ENCODE measurements at regions not wholly inside any gene's neighbourhood (a gene's known extent, or its start where the extent isn't known, plus 50 kb on each side); places are given as distances from the start of the nearest gene placed in this dataset.

- DNase-seq (ENCODE audit: low read depth in 3 of 3), result no peak
Measured at GRCh38 chr22:49197986-49198704, 629.5 kb downstream of the BRD1 start.

- DNase-seq (ENCODE audit: low read depth in 3 of 3), result no peak
Measured at GRCh38 chr22:49197505-49197904, 630.2 kb downstream of the BRD1 start.

GRCh38 chr22:49196046-49196511 is 631.6 kb downstream of the BRD1 start:
- no peak for DNase-seq (ENCODE audit: low read depth in 3 of 3)

GRCh38 chr22:49195636-49196035 is 632.0 kb downstream of the BRD1 start:
- DNase-seq (ENCODE audit: low read depth in 3 of 3), result no peak

- no peak for DNase-seq (ENCODE audit: low read depth in 3 of 3)
Measured at GRCh38 chr22:49193901-49194465, 633.7 kb downstream of the BRD1 start.

GRCh38 chr22:49193348-49193747 is 634.3 kb downstream of the BRD1 start:
- no peak for DNase-seq (ENCODE audit: low read depth in 3 of 3)

GRCh38 chr22:49192857-49193250 is 634.8 kb downstream of the BRD1 start:
- no peak for DNase-seq (ENCODE audit: low read depth in 3 of 3)

GRCh38 chr22:49192180-49192856 is 635.4 kb downstream of the BRD1 start:
- no peak for DNase-seq (ENCODE audit: low read depth in 3 of 3)

- no peak for DNase-seq (ENCODE audit: low read depth in 3 of 3)
Measured at GRCh38 chr22:49191506-49191980, 636.1 kb downstream of the BRD1 start.

GRCh38 chr22:49190816-49191505 is 636.7 kb downstream of the BRD1 start:
- no peak for DNase-seq (ENCODE audit: low read depth in 3 of 3)

GRCh38 chr22:49189871-49190270 is 637.8 kb downstream of the BRD1 start:
- DNase-seq (ENCODE audit: low read depth in 3 of 3), result no peak

- DNase-seq (ENCODE audit: low read depth in 3 of 3), result no peak
Measured at GRCh38 chr22:49188591-49188990, 639.1 kb downstream of the BRD1 start.

GRCh38 chr22:49188091-49188490 is 639.6 kb downstream of the BRD1 start:
- no peak for DNase-seq (ENCODE audit: low read depth in 3 of 3)

- DNase-seq (ENCODE audit: low read depth in 3 of 3), result no peak
Measured at GRCh38 chr22:49186762-49187161, 640.9 kb downstream of the BRD1 start.

- DNase-seq (ENCODE audit: low read depth in 3 of 3), result no peak
Measured at GRCh38 chr22:49186293-49186692, 641.4 kb downstream of the BRD1 start.

- no peak for DNase-seq (ENCODE audit: low read depth in 3 of 3)
Measured at GRCh38 chr22:49185312-49185969, 642.2 kb downstream of the BRD1 start.

- no peak for DNase-seq (ENCODE audit: low read depth in 3 of 3)
Measured at GRCh38 chr22:49184736-49185135, 642.9 kb downstream of the BRD1 start.

- DNase-seq (ENCODE audit: low read depth in 3 of 3), result no peak
Measured at GRCh38 chr22:49183826-49184216, 643.9 kb downstream of the BRD1 start.

- no peak for DNase-seq (ENCODE audit: low read depth in 3 of 3)
Measured at GRCh38 chr22:49183208-49183825, 644.4 kb downstream of the BRD1 start.

GRCh38 chr22:49182416-49182815 is 645.3 kb downstream of the BRD1 start:
- no peak for DNase-seq (ENCODE audit: low read depth in 3 of 3)

- DNase-seq (ENCODE audit: low read depth in 3 of 3), result no peak
Measured at GRCh38 chr22:49181942-49182341, 645.7 kb downstream of the BRD1 start.
